SK-N-SH (cell line): ENCODE measurements at regions not wholly inside any gene's neighbourhood (a gene's known extent, or its start where the extent isn't known, plus 50 kb on each side); places are given as distances from the start of the nearest gene placed in this dataset.

Experiments used
- CTCF ChIP-seq: fragments of 200-600 bp; sonication (generic); IDR thresholded peaks from 2 replicates; pipeline ENCODE4 v1.6.1; 2017; ENCODE audit warnings: antibody characterized with exemption, mild to moderate bottlenecking, moderate library complexity
- NRF1 ChIP-seq: IDR thresholded peaks from 2 replicates; pipeline ENCODE4 v1.6.1; 2012; ENCODE audit warnings: low read depth, mild to moderate bottlenecking, low read length

GRCh38 chr2:5392658-5393057 lies 299.5 kb upstream of the SOX11 start:
- TF ChIP-seq CTCF: no peak
- TF ChIP-seq NRF1: no peak
